C4-2B (cell line): ENCODE measurements at regions not wholly inside any gene's neighbourhood (a gene's known extent, or its start where the extent isn't known, plus 50 kb on each side); places are given as distances from the start of the nearest gene placed in this dataset.

Experiments used
- ZFX ChIP-seq: fragments of 450-650 bp; IDR thresholded peaks from 2 replicates; pipeline ENCODE4 v1.6.1; 2017
- TF ChIP-seq, protein P1 (sequence below): fragments of 450-650 bp; conservative IDR thresholded peaks from 2 replicates; pipeline ENCODE4 v1.5.1; 2017; ENCODE audit warnings: mild to moderate bottlenecking

DNA sequence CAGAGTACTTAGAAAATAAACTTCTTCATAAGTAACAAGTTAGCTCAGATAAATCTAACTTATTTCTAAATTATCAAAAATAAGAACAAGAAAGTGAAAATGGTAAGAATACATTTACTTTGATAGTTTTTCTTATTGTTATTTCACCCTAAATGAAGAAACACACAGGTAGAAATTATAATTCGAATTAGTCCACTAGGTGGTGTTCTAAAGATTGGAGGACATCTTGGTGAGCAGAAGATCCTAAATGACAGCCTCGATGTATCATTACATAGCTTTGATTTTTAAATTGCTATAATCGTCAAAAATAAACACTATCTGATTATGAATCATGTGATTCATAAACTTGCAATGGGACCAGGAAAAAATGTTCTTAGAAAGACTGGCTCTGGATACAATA lies 280.8 kb upstream of the UBE2E2 start:
- TF ChIP-seq, protein P1, sequence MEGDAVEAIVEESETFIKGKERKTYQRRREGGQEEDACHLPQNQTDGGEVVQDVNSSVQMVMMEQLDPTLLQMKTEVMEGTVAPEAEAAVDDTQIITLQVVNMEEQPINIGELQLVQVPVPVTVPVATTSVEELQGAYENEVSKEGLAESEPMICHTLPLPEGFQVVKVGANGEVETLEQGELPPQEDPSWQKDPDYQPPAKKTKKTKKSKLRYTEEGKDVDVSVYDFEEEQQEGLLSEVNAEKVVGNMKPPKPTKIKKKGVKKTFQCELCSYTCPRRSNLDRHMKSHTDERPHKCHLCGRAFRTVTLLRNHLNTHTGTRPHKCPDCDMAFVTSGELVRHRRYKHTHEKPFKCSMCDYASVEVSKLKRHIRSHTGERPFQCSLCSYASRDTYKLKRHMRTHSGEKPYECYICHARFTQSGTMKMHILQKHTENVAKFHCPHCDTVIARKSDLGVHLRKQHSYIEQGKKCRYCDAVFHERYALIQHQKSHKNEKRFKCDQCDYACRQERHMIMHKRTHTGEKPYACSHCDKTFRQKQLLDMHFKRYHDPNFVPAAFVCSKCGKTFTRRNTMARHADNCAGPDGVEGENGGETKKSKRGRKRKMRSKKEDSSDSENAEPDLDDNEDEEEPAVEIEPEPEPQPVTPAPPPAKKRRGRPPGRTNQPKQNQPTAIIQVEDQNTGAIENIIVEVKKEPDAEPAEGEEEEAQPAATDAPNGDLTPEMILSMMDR: peak; percentile 69
- no peak for TF ChIP-seq ZFX
